ENCODE measurements at regions not wholly inside any gene's neighbourhood (a gene's known extent, or its start where the extent isn't known, plus 50 kb on each side); places are given as distances from the start of the nearest gene placed in this dataset.

DNA sequence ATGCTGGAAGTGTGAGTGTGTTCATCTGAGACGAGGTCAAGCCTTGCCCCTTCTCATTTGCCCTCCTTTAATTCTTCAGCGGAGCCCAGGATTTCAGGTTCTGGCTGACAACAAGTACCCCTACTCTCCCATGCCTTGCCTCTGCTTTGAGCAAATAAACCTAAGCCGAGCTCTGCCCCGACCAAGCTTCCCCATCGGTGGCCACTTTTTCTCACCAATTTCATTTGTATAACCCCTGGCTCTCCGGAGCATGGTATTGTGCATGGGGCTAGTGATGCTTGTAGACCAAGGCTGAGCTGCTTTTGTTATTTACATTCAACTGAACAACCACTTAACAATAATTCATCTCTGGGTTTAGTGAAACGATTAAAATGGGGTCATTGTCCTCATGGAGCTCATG is 100.2 kb upstream of the RAB3GAP2 start:
- TF ChIP-seq, protein P1, sequence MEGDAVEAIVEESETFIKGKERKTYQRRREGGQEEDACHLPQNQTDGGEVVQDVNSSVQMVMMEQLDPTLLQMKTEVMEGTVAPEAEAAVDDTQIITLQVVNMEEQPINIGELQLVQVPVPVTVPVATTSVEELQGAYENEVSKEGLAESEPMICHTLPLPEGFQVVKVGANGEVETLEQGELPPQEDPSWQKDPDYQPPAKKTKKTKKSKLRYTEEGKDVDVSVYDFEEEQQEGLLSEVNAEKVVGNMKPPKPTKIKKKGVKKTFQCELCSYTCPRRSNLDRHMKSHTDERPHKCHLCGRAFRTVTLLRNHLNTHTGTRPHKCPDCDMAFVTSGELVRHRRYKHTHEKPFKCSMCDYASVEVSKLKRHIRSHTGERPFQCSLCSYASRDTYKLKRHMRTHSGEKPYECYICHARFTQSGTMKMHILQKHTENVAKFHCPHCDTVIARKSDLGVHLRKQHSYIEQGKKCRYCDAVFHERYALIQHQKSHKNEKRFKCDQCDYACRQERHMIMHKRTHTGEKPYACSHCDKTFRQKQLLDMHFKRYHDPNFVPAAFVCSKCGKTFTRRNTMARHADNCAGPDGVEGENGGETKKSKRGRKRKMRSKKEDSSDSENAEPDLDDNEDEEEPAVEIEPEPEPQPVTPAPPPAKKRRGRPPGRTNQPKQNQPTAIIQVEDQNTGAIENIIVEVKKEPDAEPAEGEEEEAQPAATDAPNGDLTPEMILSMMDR (IDR thresholded peaks at IDR 0.05), result no peak
- TF ChIP-seq POLR2A (IDR thresholded peaks at IDR 0.05) (no peak), POLR2AphosphoS5 (IDR thresholded peaks at IDR 0.05) (no peak)
